ENCODE measurements at regions not wholly inside any gene's neighbourhood (a gene's known extent, or its start where the extent isn't known, plus 50 kb on each side); places are given as distances from the start of the nearest gene placed in this dataset.

DNA sequence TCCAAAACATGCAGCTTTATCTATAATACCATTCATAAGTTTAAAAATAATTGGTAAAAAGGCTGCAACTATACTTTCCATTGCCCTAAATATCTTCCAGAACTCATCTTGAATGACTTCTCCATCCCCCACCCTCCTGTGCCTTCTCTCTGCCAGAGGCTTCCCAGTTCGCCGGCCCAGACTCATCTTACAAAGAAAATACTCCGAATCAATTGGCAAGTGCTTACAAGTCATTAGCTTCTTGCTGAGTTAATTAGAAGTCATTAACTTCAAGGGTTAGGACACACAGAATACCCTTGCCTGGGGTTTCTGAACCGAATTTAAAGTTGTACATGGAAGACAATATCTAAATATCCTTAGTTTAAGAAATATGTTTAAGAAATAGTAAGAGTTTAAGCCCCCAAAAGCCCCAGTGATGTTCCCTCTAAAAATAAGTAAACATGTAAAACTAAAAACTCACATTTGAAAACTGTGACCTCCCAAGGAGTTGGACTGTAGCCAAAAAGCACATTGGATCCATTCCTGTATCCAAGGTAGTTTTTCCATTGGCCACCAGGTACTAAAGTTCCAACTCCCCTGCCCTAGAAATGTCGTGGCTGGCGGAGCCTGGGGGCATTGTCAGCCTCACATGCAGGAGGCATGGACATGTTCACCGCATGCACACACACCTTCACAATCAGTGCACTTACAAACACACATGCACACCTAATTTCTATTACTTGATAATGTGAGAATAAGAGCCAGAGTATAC is 535.2 kb upstream of the FAT1 start:
- DNase-seq (ENCODE audit: insufficient read length, low spot score) (no peak), FAIRE-seq (no peak)
- TF ChIP-seq, protein P1, sequence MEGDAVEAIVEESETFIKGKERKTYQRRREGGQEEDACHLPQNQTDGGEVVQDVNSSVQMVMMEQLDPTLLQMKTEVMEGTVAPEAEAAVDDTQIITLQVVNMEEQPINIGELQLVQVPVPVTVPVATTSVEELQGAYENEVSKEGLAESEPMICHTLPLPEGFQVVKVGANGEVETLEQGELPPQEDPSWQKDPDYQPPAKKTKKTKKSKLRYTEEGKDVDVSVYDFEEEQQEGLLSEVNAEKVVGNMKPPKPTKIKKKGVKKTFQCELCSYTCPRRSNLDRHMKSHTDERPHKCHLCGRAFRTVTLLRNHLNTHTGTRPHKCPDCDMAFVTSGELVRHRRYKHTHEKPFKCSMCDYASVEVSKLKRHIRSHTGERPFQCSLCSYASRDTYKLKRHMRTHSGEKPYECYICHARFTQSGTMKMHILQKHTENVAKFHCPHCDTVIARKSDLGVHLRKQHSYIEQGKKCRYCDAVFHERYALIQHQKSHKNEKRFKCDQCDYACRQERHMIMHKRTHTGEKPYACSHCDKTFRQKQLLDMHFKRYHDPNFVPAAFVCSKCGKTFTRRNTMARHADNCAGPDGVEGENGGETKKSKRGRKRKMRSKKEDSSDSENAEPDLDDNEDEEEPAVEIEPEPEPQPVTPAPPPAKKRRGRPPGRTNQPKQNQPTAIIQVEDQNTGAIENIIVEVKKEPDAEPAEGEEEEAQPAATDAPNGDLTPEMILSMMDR (IDR thresholded peaks at IDR 0.05; ENCODE audit: insufficient read depth, missing control alignments) = no peak

DNA sequence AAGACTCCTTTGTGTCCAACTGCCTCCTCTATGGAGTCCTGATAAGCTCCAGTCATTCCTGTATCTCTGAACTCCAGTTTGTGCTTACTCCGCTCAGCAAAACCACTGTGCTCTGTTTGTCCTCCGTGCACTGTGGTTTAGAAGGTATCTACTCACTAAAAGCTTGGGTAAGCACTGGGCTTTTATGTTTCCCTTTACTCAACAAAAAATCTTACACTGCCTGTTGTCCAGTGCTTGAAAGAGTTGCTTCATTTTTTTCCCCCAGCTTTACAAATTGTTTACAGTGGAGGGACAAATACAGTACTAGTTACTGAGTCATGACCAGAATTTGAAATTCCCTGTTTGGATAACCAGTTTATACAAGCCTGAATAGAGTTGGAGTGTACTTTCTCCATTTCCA is 545.3 kb upstream of the FAT1 start:
- FAIRE-seq = no peak
- DNase-seq (ENCODE audit: insufficient read length, low spot score) = no peak
- TF ChIP-seq, protein P1 (IDR thresholded peaks at IDR 0.05; ENCODE audit: insufficient read depth, missing control alignments) = no peak

DNA sequence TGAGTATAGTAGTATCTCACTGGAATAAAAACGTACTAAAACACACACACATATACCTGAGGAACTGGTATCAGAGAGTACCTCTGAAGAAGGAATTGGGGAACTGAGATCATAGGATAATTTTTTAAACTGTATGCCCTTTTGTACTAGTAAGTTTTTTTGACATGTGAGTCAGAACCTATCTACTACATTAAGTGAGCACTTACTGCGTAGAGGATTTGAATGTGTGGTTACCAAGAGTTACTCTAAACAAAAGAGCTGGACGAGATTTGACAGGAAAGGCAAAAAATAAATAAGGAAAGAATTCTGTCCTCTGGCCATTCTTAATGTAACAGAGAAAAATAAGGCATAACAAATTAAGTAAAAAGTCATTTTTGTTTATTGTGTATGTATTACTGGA is 546.5 kb upstream of the FAT1 start:
- FAIRE-seq = no peak
- no peak for DNase-seq (ENCODE audit: insufficient read length, low spot score)
- TF ChIP-seq, protein P1 (IDR thresholded peaks at IDR 0.05; ENCODE audit: insufficient read depth, missing control alignments) = no peak

DNA sequence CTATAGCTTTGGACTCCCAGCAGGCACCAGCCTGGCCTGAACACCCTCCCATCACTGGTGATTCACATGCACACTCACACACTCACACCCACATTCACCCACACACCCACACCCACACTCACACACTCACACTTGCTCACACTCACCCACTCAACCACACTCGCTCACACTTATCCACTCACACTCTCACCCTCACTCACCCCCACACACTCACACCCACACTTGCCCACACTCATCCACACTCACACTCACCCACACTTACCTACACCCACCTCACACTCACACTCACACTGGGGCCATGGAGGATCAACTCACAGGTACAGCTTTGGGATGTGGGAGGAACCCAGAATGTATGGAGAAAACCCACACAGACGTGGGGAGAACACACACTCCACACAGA is 548.2 kb upstream of the FAT1 start:
- TF ChIP-seq, protein P1 (IDR thresholded peaks at IDR 0.05; ENCODE audit: insufficient read depth, missing control alignments) = no peak
- FAIRE-seq (no peak), DNase-seq (ENCODE audit: insufficient read length, low spot score) (no peak)

DNA sequence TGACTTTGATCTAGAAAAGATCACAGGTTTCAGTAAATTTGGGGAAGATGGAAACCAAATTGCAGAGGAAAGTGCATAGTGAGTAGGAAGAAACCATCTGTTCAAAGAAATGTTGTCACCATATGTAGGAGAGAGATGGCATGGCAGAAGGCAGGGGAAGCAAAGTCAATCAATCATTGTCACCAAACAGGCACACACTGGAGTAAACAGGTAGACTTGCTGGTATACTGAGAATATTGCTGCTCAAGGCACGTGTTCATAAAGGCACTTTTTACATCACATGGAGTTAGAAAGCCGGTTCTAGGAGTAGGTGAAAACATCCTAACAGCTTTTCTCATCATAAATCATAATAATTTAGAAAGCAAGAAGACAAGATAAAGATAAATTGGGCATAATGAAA is 550.5 kb upstream of the FAT1 start:
- DNase-seq (ENCODE audit: insufficient read length, low spot score) = no peak
- TF ChIP-seq, protein P1 (IDR thresholded peaks at IDR 0.05; ENCODE audit: insufficient read depth, missing control alignments) = no peak
- FAIRE-seq = no peak

DNA sequence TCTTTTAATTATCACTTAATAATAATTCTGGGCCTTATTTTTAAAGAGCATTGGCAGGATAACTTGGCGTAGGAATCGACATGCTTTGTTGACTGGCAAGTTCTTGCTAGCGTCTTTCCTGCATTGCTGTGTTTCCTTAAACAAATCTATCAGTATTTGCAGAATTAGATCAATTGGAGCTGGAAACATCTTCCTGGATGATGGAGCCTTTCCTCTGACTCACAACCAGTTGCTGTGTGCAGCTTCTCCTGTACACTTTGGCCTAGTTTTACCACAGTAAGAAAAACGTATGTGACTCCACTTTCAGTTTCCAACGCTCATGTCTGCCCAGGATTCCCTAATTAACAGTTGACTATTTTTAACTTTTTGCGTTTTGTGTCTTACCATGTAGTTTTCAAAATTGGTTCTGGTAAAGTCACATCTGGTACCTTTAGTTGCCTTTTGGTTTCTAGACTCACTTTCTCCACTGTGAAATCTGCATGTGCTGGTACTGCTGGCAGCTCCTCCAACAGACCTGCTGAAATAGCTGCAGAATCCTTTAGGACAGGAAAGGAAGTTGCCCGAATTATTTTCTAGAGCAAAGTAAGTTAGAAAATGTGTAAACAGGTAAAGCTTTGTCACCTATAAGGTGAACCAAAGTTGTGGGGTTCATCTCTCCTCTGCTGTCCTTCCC is 553.2 kb upstream of the FAT1 start:
- TF ChIP-seq, protein P1 (IDR thresholded peaks at IDR 0.05; ENCODE audit: insufficient read depth, missing control alignments) = no peak
- FAIRE-seq (no peak), DNase-seq (ENCODE audit: insufficient read length, low spot score) (no peak)
